ENCODE measurements at regions not wholly inside any gene's neighbourhood (a gene's known extent, or its start where the extent isn't known, plus 50 kb on each side); places are given as distances from the start of the nearest gene placed in this dataset.

DNA sequence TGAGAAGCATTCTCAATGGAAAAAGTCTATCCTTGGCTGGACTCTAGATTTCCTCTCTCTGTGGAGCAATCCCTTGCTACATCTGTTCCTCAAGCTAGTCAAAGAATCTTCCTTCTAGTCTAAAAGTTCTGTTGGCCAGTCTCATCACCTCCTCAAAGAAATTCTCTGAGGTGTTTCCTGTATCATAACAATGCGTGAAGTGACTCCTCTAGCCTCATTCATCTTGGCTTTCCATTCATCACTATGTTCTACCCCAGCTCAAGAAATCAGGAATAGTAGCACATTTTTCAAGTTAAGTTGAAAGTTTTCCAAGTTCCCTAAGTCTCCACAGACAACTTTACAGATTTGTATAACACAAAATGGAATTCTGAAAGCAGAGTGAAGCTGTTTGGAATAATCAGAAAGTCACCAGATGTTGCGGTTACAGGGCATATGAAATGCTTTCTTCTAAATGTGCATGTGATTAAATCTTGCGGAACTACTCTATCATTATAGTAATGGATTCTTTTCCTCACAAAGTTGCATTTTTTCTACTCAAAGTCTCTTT is 176.6 kb upstream of the FREM1 start:
- TF ChIP-seq CEBPB (IDR thresholded peaks at IDR 0.05; ENCODE audit: low read depth) (no peak), ZNF274 (IDR thresholded peaks at IDR 0.05; ENCODE audit: low read depth, low read length) (no peak), POLR2A (IDR thresholded peaks at IDR 0.05; ENCODE audit: borderline replicate concordance, extremely low read depth, insufficient read depth, insufficient read length) (no peak), SIN3A (IDR thresholded peaks at IDR 0.05; ENCODE audit: low read depth) (no peak), EGR1 (IDR thresholded peaks at IDR 0.05; ENCODE audit: low read depth) (no peak), YY1 (IDR thresholded peaks at IDR 0.05; ENCODE audit: extremely low read depth, insufficient replicate concordance, low read depth, low read length) (no peak), EZH2 (IDR thresholded peaks at IDR 0.05) (no peak), SRF (IDR thresholded peaks at IDR 0.05; ENCODE audit: low read depth) (no peak), EZH2phosphoT487 (IDR thresholded peaks at IDR 0.05; ENCODE audit: borderline replicate concordance) (no peak), TCF7L2 (IDR thresholded peaks at IDR 0.05; ENCODE audit: borderline replicate concordance, extremely low read depth, insufficient read depth, insufficient read length) (no peak)
- TF ChIP-seq, protein P1, sequence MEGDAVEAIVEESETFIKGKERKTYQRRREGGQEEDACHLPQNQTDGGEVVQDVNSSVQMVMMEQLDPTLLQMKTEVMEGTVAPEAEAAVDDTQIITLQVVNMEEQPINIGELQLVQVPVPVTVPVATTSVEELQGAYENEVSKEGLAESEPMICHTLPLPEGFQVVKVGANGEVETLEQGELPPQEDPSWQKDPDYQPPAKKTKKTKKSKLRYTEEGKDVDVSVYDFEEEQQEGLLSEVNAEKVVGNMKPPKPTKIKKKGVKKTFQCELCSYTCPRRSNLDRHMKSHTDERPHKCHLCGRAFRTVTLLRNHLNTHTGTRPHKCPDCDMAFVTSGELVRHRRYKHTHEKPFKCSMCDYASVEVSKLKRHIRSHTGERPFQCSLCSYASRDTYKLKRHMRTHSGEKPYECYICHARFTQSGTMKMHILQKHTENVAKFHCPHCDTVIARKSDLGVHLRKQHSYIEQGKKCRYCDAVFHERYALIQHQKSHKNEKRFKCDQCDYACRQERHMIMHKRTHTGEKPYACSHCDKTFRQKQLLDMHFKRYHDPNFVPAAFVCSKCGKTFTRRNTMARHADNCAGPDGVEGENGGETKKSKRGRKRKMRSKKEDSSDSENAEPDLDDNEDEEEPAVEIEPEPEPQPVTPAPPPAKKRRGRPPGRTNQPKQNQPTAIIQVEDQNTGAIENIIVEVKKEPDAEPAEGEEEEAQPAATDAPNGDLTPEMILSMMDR (IDR thresholded peaks at IDR 0.05 in 2 of 3, conservative IDR thresholded peaks at IDR 0.05 in 1 of 3; ENCODE audit: borderline replicate concordance in 1 of 3, insufficient read depth in 1 of 3, low read depth in 2 of 3, low read length in 2 of 3) = no peak
- TF ChIP-seq, protein P2, sequence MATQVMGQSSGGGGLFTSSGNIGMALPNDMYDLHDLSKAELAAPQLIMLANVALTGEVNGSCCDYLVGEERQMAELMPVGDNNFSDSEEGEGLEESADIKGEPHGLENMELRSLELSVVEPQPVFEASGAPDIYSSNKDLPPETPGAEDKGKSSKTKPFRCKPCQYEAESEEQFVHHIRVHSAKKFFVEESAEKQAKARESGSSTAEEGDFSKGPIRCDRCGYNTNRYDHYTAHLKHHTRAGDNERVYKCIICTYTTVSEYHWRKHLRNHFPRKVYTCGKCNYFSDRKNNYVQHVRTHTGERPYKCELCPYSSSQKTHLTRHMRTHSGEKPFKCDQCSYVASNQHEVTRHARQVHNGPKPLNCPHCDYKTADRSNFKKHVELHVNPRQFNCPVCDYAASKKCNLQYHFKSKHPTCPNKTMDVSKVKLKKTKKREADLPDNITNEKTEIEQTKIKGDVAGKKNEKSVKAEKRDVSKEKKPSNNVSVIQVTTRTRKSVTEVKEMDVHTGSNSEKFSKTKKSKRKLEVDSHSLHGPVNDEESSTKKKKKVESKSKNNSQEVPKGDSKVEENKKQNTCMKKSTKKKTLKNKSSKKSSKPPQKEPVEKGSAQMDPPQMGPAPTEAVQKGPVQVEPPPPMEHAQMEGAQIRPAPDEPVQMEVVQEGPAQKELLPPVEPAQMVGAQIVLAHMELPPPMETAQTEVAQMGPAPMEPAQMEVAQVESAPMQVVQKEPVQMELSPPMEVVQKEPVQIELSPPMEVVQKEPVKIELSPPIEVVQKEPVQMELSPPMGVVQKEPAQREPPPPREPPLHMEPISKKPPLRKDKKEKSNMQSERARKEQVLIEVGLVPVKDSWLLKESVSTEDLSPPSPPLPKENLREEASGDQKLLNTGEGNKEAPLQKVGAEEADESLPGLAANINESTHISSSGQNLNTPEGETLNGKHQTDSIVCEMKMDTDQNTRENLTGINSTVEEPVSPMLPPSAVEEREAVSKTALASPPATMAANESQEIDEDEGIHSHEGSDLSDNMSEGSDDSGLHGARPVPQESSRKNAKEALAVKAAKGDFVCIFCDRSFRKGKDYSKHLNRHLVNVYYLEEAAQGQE (IDR thresholded peaks at IDR 0.05; ENCODE audit: low read depth) = no peak
- TF ChIP-seq, protein P3, sequence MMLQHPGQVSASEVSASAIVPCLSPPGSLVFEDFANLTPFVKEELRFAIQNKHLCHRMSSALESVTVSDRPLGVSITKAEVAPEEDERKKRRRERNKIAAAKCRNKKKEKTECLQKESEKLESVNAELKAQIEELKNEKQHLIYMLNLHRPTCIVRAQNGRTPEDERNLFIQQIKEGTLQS (IDR thresholded peaks at IDR 0.05) = no peak

Measured in HCT116 (cell line).